ENCODE measurements at regions not wholly inside any gene's neighbourhood (a gene's known extent, or its start where the extent isn't known, plus 50 kb on each side); places are given as distances from the start of the nearest gene placed in this dataset.

DNA sequence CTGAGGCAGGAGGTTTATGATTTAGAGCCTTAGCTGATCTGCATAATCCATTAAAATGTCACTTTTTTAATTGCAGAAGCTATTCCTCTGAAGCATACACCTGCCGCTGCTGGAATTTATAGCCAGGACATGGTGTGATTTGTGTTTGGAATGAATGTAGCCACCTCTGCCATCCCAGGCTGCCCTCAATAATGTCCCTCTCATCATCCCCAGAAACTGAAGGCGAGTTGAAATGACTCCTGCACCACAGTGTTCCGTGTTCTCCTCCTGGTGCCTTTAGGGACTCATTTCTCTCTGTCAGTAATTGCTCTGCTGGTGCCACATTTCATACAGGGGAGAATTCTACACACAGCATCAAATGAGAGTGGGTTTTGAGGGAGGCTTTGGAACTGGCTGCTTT is 191.0 kb downstream of the C11orf91 start:
- TF ChIP-seq CTCF (IDR thresholded peaks at IDR 0.05), result no peak
- TF ChIP-seq POLR2A (IDR thresholded peaks at IDR 0.05), result no peak
- Histone ChIP-seq H3K9me3 (no peaks in the 10 kb centered on the region), H3K4me1 (no peaks in the 10 kb centered on the region), H3K27me3 (peaks cover 0 to 34% (median 0%) of the 10 kb centered on the region in 4 donors), H3K27ac (no peak overlapping the region), H3K36me3 (no peaks in the 10 kb centered on the region), H3K4me3 (no peak overlapping the region)
- intact Hi-C loops (cut with DNase I), result no loop called here
- no peak for DNase-seq
- 64 to 73% methylated on average over 3 of the region's 3 CpGs for WGBS, 2 donors

GRCh38 chr11:33507967-33508366 is 192.7 kb downstream of the C11orf91 start:
- TF ChIP-seq CTCF (IDR thresholded peaks at IDR 0.05) (no peak), POLR2A (IDR thresholded peaks at IDR 0.05) (no peak)
- no peaks in the 10 kb centered on the region for H3K4me1 ChIP-seq
- no peak overlapping the region for H3K4me3 ChIP-seq
- 44 to 81% methylated on average over 2 of the region's 3 CpGs for WGBS, 2 donors
- peaks cover 0 to 28% (median 0%) of the 10 kb centered on the region in 4 donors for H3K27me3 ChIP-seq
- no peak overlapping the region for H3K27ac ChIP-seq
- no peaks in the 10 kb centered on the region for H3K9me3 ChIP-seq
- intact Hi-C loops (cut with DNase I), result no loop called here
- DNase-seq, result no peak
- H3K36me3 ChIP-seq, result no peaks in the 10 kb centered on the region

DNA sequence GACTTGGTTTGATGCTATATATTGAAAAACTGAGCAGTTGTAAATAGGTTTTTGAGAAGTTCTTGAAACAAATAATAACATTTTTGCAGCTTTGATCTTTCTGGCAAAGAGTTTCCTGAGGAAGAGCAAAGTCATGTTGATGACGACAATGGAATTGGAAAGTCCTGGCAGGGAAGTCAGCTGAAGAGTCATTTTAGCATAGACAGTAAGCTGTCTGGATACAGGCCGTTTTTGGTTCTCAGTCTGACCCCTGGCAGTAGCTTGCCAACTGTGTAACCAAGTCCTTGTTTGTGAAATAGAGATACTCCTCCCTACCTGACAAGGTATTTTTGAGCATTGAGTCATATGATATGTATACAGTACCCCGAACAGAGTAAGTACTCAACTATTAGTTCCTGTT is 193.3 kb downstream of the C11orf91 start:
- intact Hi-C loops (cut with DNase I), result no loop called here
- 66 to 74% methylated on average over 3 of the region's 3 CpGs for WGBS, 2 donors
- DNase-seq, result no peak

GRCh38 chr11:33505093-33505492 is 195.5 kb downstream of the C11orf91 start:
- Histone ChIP-seq H3K27ac (no peak overlapping the region), H3K9me3 (no peaks in the 10 kb centered on the region), H3K36me3 (no peaks in the 10 kb centered on the region), H3K4me3 (no peak overlapping the region), H3K4me1 (no peaks in the 10 kb centered on the region), H3K27me3 (peaks cover 0 to 19% (median 0%) of the 10 kb centered on the region in 4 donors)
- no peak for DNase-seq
- intact Hi-C loops (cut with DNase I), result no loop called here
- 41 to 52% methylated on average over 3 of the region's 3 CpGs for WGBS, 2 donors
- TF ChIP-seq POLR2A (IDR thresholded peaks at IDR 0.05) (no peak), CTCF (IDR thresholded peaks at IDR 0.05) (no peak)

More for the DNA sequence above, 193.3 kb downstream of the C11orf91 start:
- Histone ChIP-seq H3K4me1 (no peaks in the 10 kb centered on the region), H3K9me3 (no peaks in the 10 kb centered on the region), H3K4me3 (no peak overlapping the region), H3K27me3 (peaks cover 0 to 22% (median 0%) of the 10 kb centered on the region in 4 donors), H3K27ac (no peak overlapping the region), H3K36me3 (no peaks in the 10 kb centered on the region)
- no peak for TF ChIP-seq CTCF (IDR thresholded peaks at IDR 0.05)
- TF ChIP-seq POLR2A (IDR thresholded peaks at IDR 0.05), result no peak

DNA sequence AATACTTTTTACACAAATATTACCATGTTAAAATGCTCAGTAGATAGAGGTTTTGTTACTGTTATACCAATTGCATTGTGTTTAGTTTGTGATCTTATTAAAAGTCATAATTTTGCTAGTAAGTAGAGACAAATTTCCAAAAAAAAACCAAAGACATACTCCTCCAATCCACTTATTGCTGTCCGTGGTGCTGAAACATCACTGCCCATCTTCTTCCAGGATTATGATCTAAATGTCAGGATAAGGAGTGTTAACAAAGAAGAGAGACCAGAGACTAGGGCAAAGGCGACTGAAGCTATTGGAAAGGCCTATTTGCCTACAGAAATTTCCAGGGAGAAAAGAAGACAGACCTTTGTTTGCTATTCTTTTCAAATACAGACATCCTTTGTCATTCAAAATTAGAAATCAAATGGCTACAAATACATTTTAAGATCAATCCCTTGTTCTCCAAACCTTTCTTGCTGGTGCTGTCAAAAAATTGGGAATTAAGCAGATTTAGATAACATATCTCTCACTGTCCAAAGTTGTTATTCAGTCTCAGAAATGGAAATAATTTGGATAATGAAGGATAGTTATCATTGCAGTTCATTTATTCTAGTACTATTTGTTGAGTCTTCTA is 199.7 kb downstream of the C11orf91 start:
- intact Hi-C loops (cut with DNase I), result no loop called here
- WGBS, 2 donors, result 11 to 15% methylated on average over 2 of the region's 2 CpGs

More for the DNA sequence above, 199.7 kb downstream of the C11orf91 start:
- H3K4me1 ChIP-seq, result no peaks in the 10 kb centered on the region
- no peaks in the 10 kb centered on the region for H3K9me3 ChIP-seq
- DNase-seq, result no peak
- no peak overlapping the region for H3K27ac ChIP-seq
- H3K36me3 ChIP-seq, result no peaks in the 10 kb centered on the region
- no peak overlapping the region for H3K4me3 ChIP-seq
- no peak for TF ChIP-seq CTCF (IDR thresholded peaks at IDR 0.05)
- TF ChIP-seq POLR2A (IDR thresholded peaks at IDR 0.05), result no peak
- H3K27me3 ChIP-seq, result peaks cover 0 to 35% (median 0%) of the 10 kb centered on the region in 4 donors
